SK-N-SH treated with all-trans-retinoic acid at 6 μM for 48 hours (cell line): ENCODE measurements at regions not wholly inside any gene's neighbourhood (a gene's known extent, or its start where the extent isn't known, plus 50 kb on each side); places are given as distances from the start of the nearest gene placed in this dataset.

Experiments
- ATAC-seq: fragments of 200-7000 bp; cut with Tn5 transposase; 3 replicates; pipeline ENCODE4 v1.9.1; 2020; ENCODE audit warnings: mild to moderate bottlenecking, moderate library complexity
- ARNTL ChIP-seq: fragments of 450-650 bp; formaldehyde crosslinking; IDR thresholded peaks from 2 replicates; pipeline ENCODE4 v1.5.0; 2020; ENCODE audit warnings: low read depth, mild to moderate bottlenecking, moderate library complexity, borderline replicate concordance
- BACH2 ChIP-seq: fragments of 250-450 bp; sonication (Bioruptor Pico); IDR thresholded peaks from 2 replicates; pipeline ENCODE4 v1.9.0; 2021; ENCODE audit warnings: mild to moderate bottlenecking, borderline replicate concordance
- CREB5 ChIP-seq: fragments of 250-450 bp; sonication (Bioruptor Pico); IDR thresholded peaks from 2 replicates; pipeline ENCODE4 v1.5.1; 2020; ENCODE audit warnings: low read depth, mild to moderate bottlenecking, moderate library complexity
- CSDC2 ChIP-seq: fragments of 250-450 bp; sonication (Bioruptor Pico); IDR thresholded peaks from 2 replicates; pipeline ENCODE4 v1.5.0; 2020; ENCODE audit warnings: mild to moderate bottlenecking, moderate library complexity
- CSRNP3 ChIP-seq: fragments of 250-450 bp; sonication (Bioruptor Pico); IDR thresholded peaks from 2 replicates; pipeline ENCODE4 v1.5.1; 2021; ENCODE audit warnings: mild to moderate bottlenecking, moderate library complexity
- ESRRG ChIP-seq: fragments of 250-450 bp; sonication (Bioruptor Pico); IDR thresholded peaks from 2 replicates; pipeline ENCODE4 v1.6.1; 2021; ENCODE audit warnings: mild to moderate bottlenecking
- ISL1 ChIP-seq: fragments of 250-450 bp; sonication (Bioruptor Pico); IDR thresholded peaks from 2 replicates; pipeline ENCODE4 v2.1.2; 2022; ENCODE audit warnings: mild to moderate bottlenecking, moderate library complexity
- OSR1 ChIP-seq: fragments of 250-450 bp; sonication (Bioruptor Pico); IDR thresholded peaks from 2 replicates; pipeline ENCODE4 v1.8.0; 2022; ENCODE audit warnings: moderate library complexity, mild to moderate bottlenecking, inconsistent platforms
- PATZ1 ChIP-seq: fragments of 250-450 bp; sonication (Bioruptor Pico); IDR thresholded peaks from 2 replicates; pipeline ENCODE4 v1.8.0; 2020; ENCODE audit warnings: mild to moderate bottlenecking, moderate library complexity, borderline replicate concordance
- PPARA ChIP-seq: fragments of 250-450 bp; sonication (Bioruptor Pico); IDR thresholded peaks from 2 replicates; pipeline ENCODE4 v1.5.0; 2020; ENCODE audit warnings: mild to moderate bottlenecking, borderline replicate concordance
- RARB ChIP-seq: fragments of 250-450 bp; sonication (Bioruptor Pico); IDR thresholded peaks from 2 replicates; pipeline ENCODE4 v1.8.0; 2021; ENCODE audit warnings: mild to moderate bottlenecking, moderate library complexity
- SNAI2 ChIP-seq: fragments of 250-450 bp; sonication (Bioruptor Pico); IDR thresholded peaks from 2 replicates; pipeline ENCODE4 v1.5.0; 2020; ENCODE audit warnings: mild to moderate bottlenecking, moderate library complexity
- TCF4 ChIP-seq: fragments of 250-450 bp; sonication (Bioruptor Pico); IDR thresholded peaks from 2 replicates; pipeline ENCODE4 v1.8.0; 2021; ENCODE audit warnings: mild to moderate bottlenecking, moderate library complexity, borderline replicate concordance
- TOX ChIP-seq: fragments of 250-450 bp; sonication (Bioruptor Pico); IDR thresholded peaks from 2 replicates; pipeline ENCODE4 v1.8.0; 2021; ENCODE audit warnings: mild to moderate bottlenecking, moderate library complexity, borderline replicate concordance
- ZC3H10 ChIP-seq: fragments of 250-450 bp; sonication (Bioruptor Pico); IDR thresholded peaks from 2 replicates; pipeline ENCODE4 v1.5.1; 2021; ENCODE audit warnings: mild to moderate bottlenecking, moderate library complexity
- ZFP3 ChIP-seq: fragments of 250-450 bp; sonication (Bioruptor Pico); IDR thresholded peaks from 2 replicates; pipeline ENCODE4 v1.5.0; 2020; ENCODE audit warnings: mild to moderate bottlenecking, moderate library complexity
- ZFP30 ChIP-seq: fragments of 450-650 bp; formaldehyde crosslinking; IDR thresholded peaks from 2 replicates; pipeline ENCODE4 v1.5.0; 2022; ENCODE audit warnings: mild to moderate bottlenecking, moderate library complexity
- ZNF565 ChIP-seq: fragments of 450-650 bp; formaldehyde crosslinking; conservative IDR thresholded peaks from 2 replicates; pipeline ENCODE4 v1.5.0; 2020; ENCODE audit warnings: low read depth, mild to moderate bottlenecking, moderate library complexity
- ZNF70 ChIP-seq: fragments of 450-650 bp; formaldehyde crosslinking; IDR thresholded peaks from 2 replicates; pipeline ENCODE4 v1.5.0; 2020; ENCODE audit warnings: mild to moderate bottlenecking, moderate library complexity
- ZNF8 ChIP-seq: fragments of 450-650 bp; formaldehyde crosslinking; IDR thresholded peaks from 2 replicates; pipeline ENCODE4 v1.5.0; 2020; ENCODE audit warnings: mild to moderate bottlenecking, moderate library complexity
- TF ChIP-seq, protein P1 (sequence below): fragments of 250-450 bp; sonication (Bioruptor Pico); IDR thresholded peaks from 2 replicates; pipeline ENCODE4 v1.5.0; 2020; ENCODE audit warnings: mild to moderate bottlenecking, moderate library complexity
- TF ChIP-seq, protein P2 (sequence below): fragments of 250-450 bp; sonication (Bioruptor Pico); IDR thresholded peaks from 2 replicates; pipeline ENCODE4 v1.8.0; 2021; ENCODE audit warnings: low read depth, mild to moderate bottlenecking, moderate library complexity, borderline replicate concordance

DNA sequence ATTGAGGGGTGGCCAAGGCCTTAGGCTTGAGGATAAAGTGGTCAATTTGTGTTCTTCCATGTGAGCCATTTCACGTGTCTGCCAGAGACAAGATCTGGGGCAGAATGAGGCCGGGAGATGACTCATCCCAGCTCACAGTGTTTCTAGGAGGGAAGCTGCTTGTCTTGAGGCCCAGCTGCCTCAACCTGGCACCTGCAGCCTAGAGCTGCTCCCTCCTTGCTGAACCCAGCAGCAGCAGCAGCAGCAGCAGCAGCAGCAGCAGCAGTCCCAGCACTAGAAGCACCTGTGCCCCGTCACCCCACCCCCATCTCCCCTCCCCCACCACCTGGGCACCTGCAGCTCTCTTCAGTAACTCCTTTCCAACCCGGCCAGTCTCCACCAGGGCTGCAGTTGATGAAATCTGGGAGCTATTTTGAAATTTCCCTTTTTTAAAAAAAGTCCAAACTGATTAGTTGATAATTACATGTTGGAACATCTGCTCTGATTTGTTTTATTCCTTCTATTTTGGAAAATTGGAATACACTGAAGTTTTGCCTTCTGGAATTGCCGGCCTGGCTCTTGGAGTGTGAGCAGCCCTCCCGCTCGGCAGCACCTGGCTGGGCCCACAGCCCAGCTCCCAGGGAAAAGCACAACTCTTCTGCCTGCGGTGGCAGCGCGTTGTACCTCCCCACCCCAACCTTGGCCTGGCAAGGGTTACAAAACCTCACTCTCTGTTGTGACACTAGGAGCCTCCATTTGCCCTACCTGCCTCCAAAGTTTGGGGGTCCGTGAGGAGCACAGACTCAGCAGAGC, 143.5 kb downstream of the NXPE2 start:
- TF ChIP-seq, protein P1, sequence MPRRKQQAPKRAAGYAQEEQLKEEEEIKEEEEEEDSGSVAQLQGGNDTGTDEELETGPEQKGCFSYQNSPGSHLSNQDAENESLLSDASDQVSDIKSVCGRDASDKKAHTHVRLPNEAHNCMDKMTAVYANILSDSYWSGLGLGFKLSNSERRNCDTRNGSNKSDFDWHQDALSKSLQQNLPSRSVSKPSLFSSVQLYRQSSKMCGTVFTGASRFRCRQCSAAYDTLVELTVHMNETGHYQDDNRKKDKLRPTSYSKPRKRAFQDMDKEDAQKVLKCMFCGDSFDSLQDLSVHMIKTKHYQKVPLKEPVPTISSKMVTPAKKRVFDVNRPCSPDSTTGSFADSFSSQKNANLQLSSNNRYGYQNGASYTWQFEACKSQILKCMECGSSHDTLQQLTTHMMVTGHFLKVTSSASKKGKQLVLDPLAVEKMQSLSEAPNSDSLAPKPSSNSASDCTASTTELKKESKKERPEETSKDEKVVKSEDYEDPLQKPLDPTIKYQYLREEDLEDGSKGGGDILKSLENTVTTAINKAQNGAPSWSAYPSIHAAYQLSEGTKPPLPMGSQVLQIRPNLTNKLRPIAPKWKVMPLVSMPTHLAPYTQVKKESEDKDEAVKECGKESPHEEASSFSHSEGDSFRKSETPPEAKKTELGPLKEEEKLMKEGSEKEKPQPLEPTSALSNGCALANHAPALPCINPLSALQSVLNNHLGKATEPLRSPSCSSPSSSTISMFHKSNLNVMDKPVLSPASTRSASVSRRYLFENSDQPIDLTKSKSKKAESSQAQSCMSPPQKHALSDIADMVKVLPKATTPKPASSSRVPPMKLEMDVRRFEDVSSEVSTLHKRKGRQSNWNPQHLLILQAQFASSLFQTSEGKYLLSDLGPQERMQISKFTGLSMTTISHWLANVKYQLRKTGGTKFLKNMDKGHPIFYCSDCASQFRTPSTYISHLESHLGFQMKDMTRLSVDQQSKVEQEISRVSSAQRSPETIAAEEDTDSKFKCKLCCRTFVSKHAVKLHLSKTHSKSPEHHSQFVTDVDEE (CRISPR knock-in tag), result no peak
- TF ChIP-seq SNAI2 (CRISPR knock-in tag) (no peak), ZFP30 (no peak), ZC3H10 (no peak), OSR1 (CRISPR knock-in tag) (no peak), ESRRG (CRISPR knock-in tag) (no peak), TOX (CRISPR knock-in tag) (no peak), ISL1 (CRISPR knock-in tag) (no peak), RARB (CRISPR knock-in tag) (no peak), CREB5 (no peak), ZNF70 (no peak), CSRNP3 (no peak), ZNF8 (CRISPR knock-in tag) (no peak), PATZ1 (CRISPR knock-in tag) (no peak), ZFP3 (no peak), ZNF565 (CRISPR knock-in tag) (no peak), PPARA (CRISPR knock-in tag) (no peak), ARNTL (CRISPR knock-in tag) (no peak), TCF4 (CRISPR knock-in tag) (no peak)
- ATAC-seq, result no peak

- TF ChIP-seq ISL1 (CRISPR knock-in tag), result no peak
- TF ChIP-seq SNAI2 (CRISPR knock-in tag), result no peak
- TF ChIP-seq ESRRG (CRISPR knock-in tag), result no peak
- TF ChIP-seq BACH2 (CRISPR knock-in tag), result no peak
- TF ChIP-seq CSRNP3, result no peak
- no peak for TF ChIP-seq PPARA (CRISPR knock-in tag)
- TF ChIP-seq, protein P2, sequence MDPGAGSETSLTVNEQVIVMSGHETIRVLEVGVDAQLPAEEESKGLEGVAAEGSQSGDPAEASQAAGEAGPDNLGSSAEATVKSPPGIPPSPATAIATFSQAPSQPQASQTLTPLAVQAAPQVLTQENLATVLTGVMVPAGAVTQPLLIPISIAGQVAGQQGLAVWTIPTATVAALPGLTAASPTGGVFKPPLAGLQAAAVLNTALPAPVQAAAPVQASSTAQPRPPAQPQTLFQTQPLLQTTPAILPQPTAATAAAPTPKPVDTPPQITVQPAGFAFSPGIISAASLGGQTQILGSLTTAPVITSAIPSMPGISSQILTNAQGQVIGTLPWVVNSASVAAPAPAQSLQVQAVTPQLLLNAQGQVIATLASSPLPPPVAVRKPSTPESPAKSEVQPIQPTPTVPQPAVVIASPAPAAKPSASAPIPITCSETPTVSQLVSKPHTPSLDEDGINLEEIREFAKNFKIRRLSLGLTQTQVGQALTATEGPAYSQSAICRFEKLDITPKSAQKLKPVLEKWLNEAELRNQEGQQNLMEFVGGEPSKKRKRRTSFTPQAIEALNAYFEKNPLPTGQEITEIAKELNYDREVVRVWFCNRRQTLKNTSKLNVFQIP, result no peak
- no peak for TF ChIP-seq ZNF8 (CRISPR knock-in tag)
- TF ChIP-seq TCF4 (CRISPR knock-in tag), result no peak
- no peak for TF ChIP-seq CSDC2 (CRISPR knock-in tag)
- TF ChIP-seq ARNTL (CRISPR knock-in tag), result no peak
- no peak for TF ChIP-seq ZFP3
- no peak for TF ChIP-seq ZFP30
- no peak for TF ChIP-seq RARB (CRISPR knock-in tag)
- TF ChIP-seq CREB5, result no peak
- ATAC-seq, result no peak
Observed at GRCh38 chr11:114826910-114827442, 148.6 kb downstream of the NXPE2 start.
